ENCODE measurements at regions not wholly inside any gene's neighbourhood (a gene's known extent, or its start where the extent isn't known, plus 50 kb on each side); places are given as distances from the start of the nearest gene placed in this dataset.

DNA sequence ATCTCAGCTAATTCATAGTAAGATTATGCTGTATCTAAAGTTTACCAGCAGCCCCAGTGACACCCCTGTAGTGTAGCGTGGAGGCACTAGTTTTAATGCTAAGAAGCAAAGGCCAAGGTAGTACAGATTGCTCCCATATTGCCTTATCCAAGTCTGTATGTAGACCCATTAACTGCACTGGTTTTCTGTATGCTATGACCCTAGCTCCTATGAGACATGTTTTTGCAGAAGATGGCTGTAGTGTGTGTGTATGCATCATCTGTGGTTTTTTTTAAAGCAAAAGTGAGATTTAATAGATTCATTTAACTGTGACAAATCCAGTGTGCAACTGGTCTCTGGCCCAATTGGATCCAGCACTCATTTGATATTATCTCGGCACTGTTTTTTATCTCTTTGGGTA lies 86.5 kb downstream of the HAUS1 start:
- TF ChIP-seq, protein P1, sequence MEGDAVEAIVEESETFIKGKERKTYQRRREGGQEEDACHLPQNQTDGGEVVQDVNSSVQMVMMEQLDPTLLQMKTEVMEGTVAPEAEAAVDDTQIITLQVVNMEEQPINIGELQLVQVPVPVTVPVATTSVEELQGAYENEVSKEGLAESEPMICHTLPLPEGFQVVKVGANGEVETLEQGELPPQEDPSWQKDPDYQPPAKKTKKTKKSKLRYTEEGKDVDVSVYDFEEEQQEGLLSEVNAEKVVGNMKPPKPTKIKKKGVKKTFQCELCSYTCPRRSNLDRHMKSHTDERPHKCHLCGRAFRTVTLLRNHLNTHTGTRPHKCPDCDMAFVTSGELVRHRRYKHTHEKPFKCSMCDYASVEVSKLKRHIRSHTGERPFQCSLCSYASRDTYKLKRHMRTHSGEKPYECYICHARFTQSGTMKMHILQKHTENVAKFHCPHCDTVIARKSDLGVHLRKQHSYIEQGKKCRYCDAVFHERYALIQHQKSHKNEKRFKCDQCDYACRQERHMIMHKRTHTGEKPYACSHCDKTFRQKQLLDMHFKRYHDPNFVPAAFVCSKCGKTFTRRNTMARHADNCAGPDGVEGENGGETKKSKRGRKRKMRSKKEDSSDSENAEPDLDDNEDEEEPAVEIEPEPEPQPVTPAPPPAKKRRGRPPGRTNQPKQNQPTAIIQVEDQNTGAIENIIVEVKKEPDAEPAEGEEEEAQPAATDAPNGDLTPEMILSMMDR (IDR thresholded peaks at IDR 0.05), result no peak
- no peak for TF ChIP-seq POLR2A (IDR thresholded peaks at IDR 0.05)
